Activated naive CD4-positive, alpha-beta T cell treated with anti-CD3 and anti-CD28 coated beads for 36 hours (primary cell): ENCODE measurements at regions not wholly inside any gene's neighbourhood (a gene's known extent, or its start where the extent isn't known, plus 50 kb on each side); places are given as distances from the start of the nearest gene placed in this dataset.

Experiments used
- CTCF ChIA-PET: fragments of 350-600 bp; sonication (Branson Sonifier 250); formaldehyde crosslinking; loops from one replicate; lab custom pipeline; 2021; ENCODE audit warnings: antibody characterized with exemption; lab: Charles Lee
- DNase-seq: peaks from one replicate; pipeline ENCODE4 v3.0.0-alpha.2; 2020
- H3K27ac Mint-ChIP-seq: one replicate; pipeline ENCODE4 v1.8.0; 2021; ENCODE audit warnings: mild to moderate bottlenecking, mixed read lengths
- H3K27me3 Mint-ChIP-seq: one replicate; pipeline ENCODE4 v1.8.0; 2021; ENCODE audit warnings: low read depth, mixed read lengths
- H3K36me3 Mint-ChIP-seq: one replicate; pipeline ENCODE4 v1.8.0; 2021; ENCODE audit warnings: low read depth, mixed read lengths
- H3K4me1 Mint-ChIP-seq: one replicate; pipeline ENCODE4 v1.8.0; 2021; ENCODE audit warnings: low read depth, mixed read lengths
- H3K4me3 Mint-ChIP-seq: one replicate; pipeline ENCODE4 v1.8.0; 2021; ENCODE audit warnings: mild to moderate bottlenecking, moderate library complexity, mixed read lengths
- H3K9me3 Mint-ChIP-seq: one replicate; pipeline ENCODE4 v1.8.0; 2021; ENCODE audit warnings: mixed read lengths
- intact Hi-C: fragments of 100-400 bp; cut with micrococcal nuclease; formaldehyde crosslinking; loops from one replicate; pipeline ENCODE4 v1.15.1; 2023

GRCh38 chr2:164146441-164146840 lies 410.6 kb upstream of the FIGN start:
- H3K27me3 Mint-ChIP-seq: no peaks in the 10 kb centered on the region
- CTCF ChIA-PET: no interaction called here
- H3K36me3 Mint-ChIP-seq: no peaks in the 10 kb centered on the region

GRCh38 chr2:164145093-164145987 lies 409.5 kb upstream of the FIGN start:
- Mint-ChIP-seq H3K27me3 (no peaks in the 10 kb centered on the region), H3K27ac (no peak overlapping the region)

More at GRCh38 chr2:164146441-164146840, 410.6 kb upstream of the FIGN start:
- peaks cover 2% of the 10 kb centered on the region for H3K9me3 Mint-ChIP-seq
- DNase-seq: no peak
- intact Hi-C loops: no loop called here
- no peak overlapping the region for H3K27ac Mint-ChIP-seq
- no peaks in the 10 kb centered on the region for H3K4me1 Mint-ChIP-seq
- H3K4me3 Mint-ChIP-seq: no peak overlapping the region

GRCh38 chr2:164143183-164143930 lies 407.5 kb upstream of the FIGN start:
- intact Hi-C loops: no loop called here
- H3K36me3 Mint-ChIP-seq: no peaks in the 10 kb centered on the region
- H3K27me3 Mint-ChIP-seq: no peaks in the 10 kb centered on the region
- H3K4me3 Mint-ChIP-seq: no peak overlapping the region
- H3K4me1 Mint-ChIP-seq: no peaks in the 10 kb centered on the region
- CTCF ChIA-PET: interaction anchor here (0.6 kb wide), 1 partner anchor 383 kb away, joined by 3 read pairs; no protein-coding TSS in a partner anchor
- H3K9me3 Mint-ChIP-seq: peaks cover 2% of the 10 kb centered on the region
- H3K27ac Mint-ChIP-seq: no peak overlapping the region
- no peak for DNase-seq

More at GRCh38 chr2:164145093-164145987, 409.5 kb upstream of the FIGN start:
- Mint-ChIP-seq H3K4me1 (no peaks in the 10 kb centered on the region), H3K36me3 (no peaks in the 10 kb centered on the region), H3K9me3 (peaks cover 2% of the 10 kb centered on the region), H3K4me3 (no peak overlapping the region)
- CTCF ChIA-PET: no interaction called here
- DNase-seq: no peak
- intact Hi-C loops: no loop called here

- peaks cover 2% of the 10 kb centered on the region for H3K9me3 Mint-ChIP-seq
- H3K4me3 Mint-ChIP-seq: no peak overlapping the region
- H3K36me3 Mint-ChIP-seq: no peaks in the 10 kb centered on the region
- no peak for DNase-seq
- H3K27me3 Mint-ChIP-seq: no peaks in the 10 kb centered on the region
- CTCF ChIA-PET: interaction anchor here (0.6 kb wide), 1 partner anchor 382 kb away, joined by 3 read pairs; no protein-coding TSS in a partner anchor
- H3K27ac Mint-ChIP-seq: no peak overlapping the region
- no peaks in the 10 kb centered on the region for H3K4me1 Mint-ChIP-seq
- intact Hi-C loops: no loop called here
Observed at GRCh38 chr2:164142755-164143154, 406.9 kb upstream of the FIGN start.

GRCh38 chr2:164141271-164141670 lies 405.5 kb upstream of the FIGN start:
- CTCF ChIA-PET: no interaction called here
- H3K4me1 Mint-ChIP-seq: no peaks in the 10 kb centered on the region
- H3K36me3 Mint-ChIP-seq: no peaks in the 10 kb centered on the region
- no peaks in the 10 kb centered on the region for H3K27me3 Mint-ChIP-seq
- no peak overlapping the region for H3K4me3 Mint-ChIP-seq
- no peak for DNase-seq
- H3K9me3 Mint-ChIP-seq: peaks cover 2% of the 10 kb centered on the region
- no peak overlapping the region for H3K27ac Mint-ChIP-seq
- intact Hi-C loops: no loop called here

- Mint-ChIP-seq H3K4me3 (no peak overlapping the region), H3K4me1 (no peaks in the 10 kb centered on the region), H3K9me3 (peaks cover 2% of the 10 kb centered on the region), H3K36me3 (no peaks in the 10 kb centered on the region), H3K27ac (no peak overlapping the region), H3K27me3 (no peaks in the 10 kb centered on the region)
- CTCF ChIA-PET: no interaction called here
- intact Hi-C loops: no loop called here
- DNase-seq: no peak
Observed at GRCh38 chr2:164138750-164139149, 402.9 kb upstream of the FIGN start.

GRCh38 chr2:164134336-164134735 lies 398.5 kb upstream of the FIGN start:
- CTCF ChIA-PET: no interaction called here
- DNase-seq: no peak
- Mint-ChIP-seq H3K27me3 (no peaks in the 10 kb centered on the region), H3K27ac (no peak overlapping the region), H3K4me1 (no peaks in the 10 kb centered on the region), H3K36me3 (no peaks in the 10 kb centered on the region), H3K4me3 (no peak overlapping the region), H3K9me3 (peaks cover 2% of the 10 kb centered on the region)
- intact Hi-C loops: no loop called here

GRCh38 chr2:164127971-164128527 lies 392.2 kb upstream of the FIGN start:
- Mint-ChIP-seq H3K36me3 (no peaks in the 10 kb centered on the region), H3K4me1 (no peaks in the 10 kb centered on the region), H3K27me3 (no peaks in the 10 kb centered on the region), H3K9me3 (no peaks in the 10 kb centered on the region), H3K4me3 (no peak overlapping the region), H3K27ac (no peak overlapping the region)
- DNase-seq: no peak
- CTCF ChIA-PET: no interaction called here
- intact Hi-C loops: no loop called here

- no peak overlapping the region for H3K27ac Mint-ChIP-seq
- CTCF ChIA-PET: no interaction called here
- H3K9me3 Mint-ChIP-seq: no peaks in the 10 kb centered on the region
- no peak for DNase-seq
- no peaks in the 10 kb centered on the region for H3K27me3 Mint-ChIP-seq
- H3K4me1 Mint-ChIP-seq: no peaks in the 10 kb centered on the region
- H3K4me3 Mint-ChIP-seq: no peak overlapping the region
- no peaks in the 10 kb centered on the region for H3K36me3 Mint-ChIP-seq
- intact Hi-C loops: no loop called here
Observed at GRCh38 chr2:164126960-164127660, 391.3 kb upstream of the FIGN start.

GRCh38 chr2:164115806-164116205 lies 380.0 kb upstream of the FIGN start:
- intact Hi-C loops: no loop called here
- no peaks in the 10 kb centered on the region for H3K9me3 Mint-ChIP-seq
- no peaks in the 10 kb centered on the region for H3K27me3 Mint-ChIP-seq
- no peaks in the 10 kb centered on the region for H3K4me1 Mint-ChIP-seq
- no peaks in the 10 kb centered on the region for H3K36me3 Mint-ChIP-seq
- CTCF ChIA-PET: no interaction called here
- no peak overlapping the region for H3K4me3 Mint-ChIP-seq
- H3K27ac Mint-ChIP-seq: no peak overlapping the region
- DNase-seq: no peak

GRCh38 chr2:164114937-164115336 lies 379.1 kb upstream of the FIGN start:
- no peaks in the 10 kb centered on the region for H3K9me3 Mint-ChIP-seq
- H3K4me1 Mint-ChIP-seq: no peaks in the 10 kb centered on the region
- no peak overlapping the region for H3K27ac Mint-ChIP-seq
- CTCF ChIA-PET: no interaction called here
- intact Hi-C loops: no loop called here
- no peak overlapping the region for H3K4me3 Mint-ChIP-seq
- H3K36me3 Mint-ChIP-seq: no peaks in the 10 kb centered on the region
- no peaks in the 10 kb centered on the region for H3K27me3 Mint-ChIP-seq
- no peak for DNase-seq

- Mint-ChIP-seq H3K27ac (no peak overlapping the region), H3K4me1 (no peaks in the 10 kb centered on the region), H3K36me3 (no peaks in the 10 kb centered on the region), H3K4me3 (no peak overlapping the region), H3K27me3 (no peaks in the 10 kb centered on the region), H3K9me3 (no peaks in the 10 kb centered on the region)
- CTCF ChIA-PET: no interaction called here
- no peak for DNase-seq
- intact Hi-C loops: no loop called here
Observed at GRCh38 chr2:164112105-164112504, 376.3 kb upstream of the FIGN start.
